ENCODE measurements at regions not wholly inside any gene's neighbourhood (a gene's known extent, or its start where the extent isn't known, plus 50 kb on each side); places are given as distances from the start of the nearest gene placed in this dataset.

DNA sequence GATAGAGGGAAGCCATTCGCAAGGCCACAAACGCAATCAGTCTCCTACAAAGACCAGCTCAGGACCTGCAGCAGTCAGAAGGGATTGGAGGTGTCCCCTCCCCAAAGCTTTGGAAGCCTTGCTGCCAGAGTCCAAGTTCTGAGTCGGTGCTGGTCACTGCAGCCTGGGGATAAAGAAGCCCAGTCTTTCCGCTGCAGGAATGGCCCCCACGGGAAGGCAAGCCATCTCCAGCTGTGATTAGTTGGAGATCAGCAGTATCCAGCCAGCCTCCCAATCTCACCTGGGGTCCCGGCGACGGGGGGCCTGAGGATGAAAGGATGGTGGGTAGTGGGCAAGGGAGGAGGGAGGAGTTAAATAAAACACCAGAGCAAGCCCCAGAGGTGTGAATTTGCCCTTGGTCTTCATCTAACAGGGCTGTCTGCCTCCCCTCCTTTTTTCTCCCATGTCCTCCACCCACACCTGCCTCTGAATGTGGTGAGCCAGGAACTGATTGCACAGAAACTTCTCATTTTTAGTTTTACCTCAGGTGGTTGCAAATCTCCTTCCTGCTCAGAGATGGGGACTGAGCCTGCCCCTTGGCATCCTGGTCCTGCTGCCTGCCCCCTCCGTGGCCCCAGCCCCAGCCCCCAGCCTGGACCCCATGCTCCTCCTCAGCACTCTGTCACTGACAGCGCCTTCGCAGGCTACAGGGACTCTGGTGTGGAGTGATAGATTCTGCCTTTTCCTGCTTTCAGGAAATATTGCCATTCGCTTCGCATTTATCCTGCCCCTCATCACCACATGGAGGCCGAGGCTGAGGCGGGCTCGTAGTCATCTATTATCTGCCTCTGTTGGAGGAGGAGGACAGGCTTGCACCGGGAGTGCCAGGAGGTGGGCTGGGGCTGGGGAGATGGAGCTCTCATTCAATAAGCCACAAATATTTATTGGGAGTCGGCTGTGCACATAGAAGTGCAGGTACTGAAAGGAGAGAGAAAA is 262.9 kb upstream of the SDK2 start:
- H3K27me3 ChIP-seq (replicated peaks in 1 of 4; ENCODE audit: control extremely low read depth in 1 of 4, control insufficient read depth in 3 of 4, insufficient read depth in 4 of 4, low read length in 3 of 4): peaks cover 0 to 17% (median 9%) of the 10 kb centered on the region in 4 experiments
- H4K20me1 ChIP-seq (ENCODE audit: control insufficient read depth, insufficient read depth, low read length, poor library complexity, severe bottlenecking): no peaks in the 10 kb centered on the region
- Mint-ChIP-seq H3K27ac (no peak overlapping the region), H3K27me3 (peaks cover 42% of the 10 kb centered on the region), H3K4me1 (peaks cover 1% of the 10 kb centered on the region), H3K9me3 (ENCODE audit: insufficient read depth) (no peaks in the 10 kb centered on the region), H3K4me3 (no peak overlapping the region)
- no peak overlapping the region for H3K27ac ChIP-seq (ENCODE audit: low read length in 2 of 2)
- no peak for ATAC-seq (ENCODE audit: low read depth)
- H3K9ac ChIP-seq (ENCODE audit: low read length): no peak overlapping the region
- H3K36me3 ChIP-seq (replicated peaks in 1 of 2; ENCODE audit: control extremely low read depth in 1 of 2, control insufficient read depth in 1 of 2, extremely low read depth in 1 of 2, insufficient read depth in 2 of 2, low read length in 1 of 2): no peaks in the 10 kb centered on the region
- 95% methylated on average over 4 of the region's 18 CpGs for WGBS (ENCODE audit: insufficient coverage)
- H3K4me3 ChIP-seq (ENCODE audit: control extremely low read depth in 1 of 5, extremely low read depth in 1 of 5, insufficient read depth in 1 of 5, low read depth in 2 of 5, low read length in 4 of 5): no peak overlapping the region
- DNase-seq: no peak
- CTCF ChIA-PET: no interaction called here
- peaks cover 0 to 12% (median 0%) of the 10 kb centered on the region in 3 donors for H3K9me3 ChIP-seq (ENCODE audit: control extremely low read depth in 1 of 3, control insufficient read depth in 2 of 3, insufficient read depth in 1 of 3, low read length in 2 of 3)
- no peak overlapping the region for H2AFZ ChIP-seq (ENCODE audit: insufficient read depth, low read depth, low read length, poor library complexity, severe bottlenecking)
- H3K4me2 ChIP-seq (replicated peaks; ENCODE audit: low read depth, low read length, poor library complexity, severe bottlenecking): no peak overlapping the region
- intact Hi-C loops (cut with micrococcal nuclease): no loop called here
- TF ChIP-seq, protein P1, sequence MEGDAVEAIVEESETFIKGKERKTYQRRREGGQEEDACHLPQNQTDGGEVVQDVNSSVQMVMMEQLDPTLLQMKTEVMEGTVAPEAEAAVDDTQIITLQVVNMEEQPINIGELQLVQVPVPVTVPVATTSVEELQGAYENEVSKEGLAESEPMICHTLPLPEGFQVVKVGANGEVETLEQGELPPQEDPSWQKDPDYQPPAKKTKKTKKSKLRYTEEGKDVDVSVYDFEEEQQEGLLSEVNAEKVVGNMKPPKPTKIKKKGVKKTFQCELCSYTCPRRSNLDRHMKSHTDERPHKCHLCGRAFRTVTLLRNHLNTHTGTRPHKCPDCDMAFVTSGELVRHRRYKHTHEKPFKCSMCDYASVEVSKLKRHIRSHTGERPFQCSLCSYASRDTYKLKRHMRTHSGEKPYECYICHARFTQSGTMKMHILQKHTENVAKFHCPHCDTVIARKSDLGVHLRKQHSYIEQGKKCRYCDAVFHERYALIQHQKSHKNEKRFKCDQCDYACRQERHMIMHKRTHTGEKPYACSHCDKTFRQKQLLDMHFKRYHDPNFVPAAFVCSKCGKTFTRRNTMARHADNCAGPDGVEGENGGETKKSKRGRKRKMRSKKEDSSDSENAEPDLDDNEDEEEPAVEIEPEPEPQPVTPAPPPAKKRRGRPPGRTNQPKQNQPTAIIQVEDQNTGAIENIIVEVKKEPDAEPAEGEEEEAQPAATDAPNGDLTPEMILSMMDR (IDR thresholded peaks at IDR 0.05): no peak
- TF ChIP-seq EZH2 (IDR thresholded peaks at IDR 0.05; ENCODE audit: borderline replicate concordance, insufficient read depth, low read depth, low read length, poor library complexity, severe bottlenecking): no peak
- peaks cover 1 to 5% of the 10 kb centered on the region in 2 donors for H3K4me1 ChIP-seq (ENCODE audit: control insufficient read depth in 2 of 2, insufficient read depth in 2 of 2, low read length in 2 of 2)
- POLR2A ChIA-PET: no interaction called here
- H3K79me2 ChIP-seq (ENCODE audit: control insufficient read depth, insufficient read depth, low read length): no peaks in the 10 kb centered on the region

DNA sequence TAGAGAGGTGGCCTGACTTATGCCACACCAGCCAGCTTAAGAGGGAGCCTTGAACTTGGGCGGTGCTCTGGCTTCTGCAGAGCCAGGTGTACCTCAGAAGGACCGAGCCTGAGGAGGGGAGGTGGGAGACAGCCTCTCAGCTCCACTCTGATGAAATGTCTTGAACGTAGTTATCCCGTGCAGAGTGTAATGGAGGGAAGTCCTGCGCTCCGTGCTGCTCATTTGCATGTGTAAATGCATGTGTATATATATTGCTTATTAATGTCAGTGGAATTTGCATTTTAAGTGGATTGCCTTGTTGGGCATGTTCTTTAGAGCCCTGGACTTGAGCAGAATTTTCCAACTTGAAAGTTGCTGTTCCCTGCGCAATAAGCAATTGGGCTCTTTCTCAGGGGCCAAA is 264.9 kb upstream of the SDK2 start:
- Histone ChIP-seq H2AFZ (ENCODE audit: insufficient read depth, low read depth, low read length, poor library complexity, severe bottlenecking) (no peak overlapping the region), H3K4me3 (ENCODE audit: control extremely low read depth in 1 of 5, extremely low read depth in 1 of 5, insufficient read depth in 1 of 5, low read depth in 2 of 5, low read length in 4 of 5) (no peak overlapping the region), H3K4me2 (replicated peaks; ENCODE audit: low read depth, low read length, poor library complexity, severe bottlenecking) (no peak overlapping the region), H3K9ac (ENCODE audit: low read length) (no peak overlapping the region), H3K79me2 (ENCODE audit: control insufficient read depth, insufficient read depth, low read length) (no peaks in the 10 kb centered on the region), H3K27me3 (replicated peaks in 1 of 4; ENCODE audit: control extremely low read depth in 1 of 4, control insufficient read depth in 3 of 4, insufficient read depth in 4 of 4, low read length in 3 of 4) (peaks cover 0 to 5% (median 2%) of the 10 kb centered on the region in 4 experiments), H3K27ac (ENCODE audit: low read length in 2 of 2) (no peak overlapping the region), H4K20me1 (ENCODE audit: control insufficient read depth, insufficient read depth, low read length, poor library complexity, severe bottlenecking) (no peaks in the 10 kb centered on the region), H3K36me3 (replicated peaks in 1 of 2; ENCODE audit: control extremely low read depth in 1 of 2, control insufficient read depth in 1 of 2, extremely low read depth in 1 of 2, insufficient read depth in 2 of 2, low read length in 1 of 2) (no peaks in the 10 kb centered on the region), H3K9me3 (ENCODE audit: control extremely low read depth in 1 of 3, control insufficient read depth in 2 of 3, insufficient read depth in 1 of 3, low read length in 2 of 3) (peaks cover 0 to 7% (median 0%) of the 10 kb centered on the region in 3 donors), H3K4me1 (ENCODE audit: control insufficient read depth in 2 of 2, insufficient read depth in 2 of 2, low read length in 2 of 2) (no peaks in the 10 kb centered on the region)
- H3K27ac Mint-ChIP-seq: no peak overlapping the region
- TF ChIP-seq, protein P1 (IDR thresholded peaks at IDR 0.05): no peak
- TF ChIP-seq EZH2 (IDR thresholded peaks at IDR 0.05; ENCODE audit: borderline replicate concordance, insufficient read depth, low read depth, low read length, poor library complexity, severe bottlenecking): no peak
- H3K9me3 Mint-ChIP-seq (ENCODE audit: insufficient read depth): no peaks in the 10 kb centered on the region
- intact Hi-C loops (cut with micrococcal nuclease): no loop called here
- ChIA-PET CTCF (no interaction called here), POLR2A (no interaction called here)
- ATAC-seq (ENCODE audit: low read depth) (no peak), DNase-seq (no peak)
- WGBS (ENCODE audit: insufficient coverage): 87% methylated on average over 7 of the region's 7 CpGs
- no peaks in the 10 kb centered on the region for H3K4me1 Mint-ChIP-seq
- H3K27me3 Mint-ChIP-seq: peaks cover 42% of the 10 kb centered on the region
- no peak overlapping the region for H3K4me3 Mint-ChIP-seq

Measured in B cell (primary cell).